RWPE1 (cell line): ENCODE measurements at regions not wholly inside any gene's neighbourhood (a gene's known extent, or its start where the extent isn't known, plus 50 kb on each side); places are given as distances from the start of the nearest gene placed in this dataset.

Source experiments
- CTCF ChIA-PET: fragments of 350-600 bp; sonication (Branson Sonifier 250); formaldehyde crosslinking; extraction: SDS; loops from one replicate; lab custom pipeline; 2021; lab: Yijun Ruan, JAX
- POLR2A ChIA-PET: fragments of 400-600 bp; formaldehyde crosslinking; extraction: SDS; loops from one replicate; lab custom pipeline; 2020; ENCODE audit warnings: antibody characterized with exemption; ENCODE audit not compliant: low non-redundant PET; lab: Yijun Ruan, JAX
- DNase-seq: peaks from one replicate; pipeline ENCODE4 v3.0.0; 2012; ENCODE audit warnings: low spot score
- H3K27ac ChIP-seq: fragments of 450-650 bp; 2 replicates; pipeline ENCODE4 v1.5.1; 2017
- TF ChIP-seq, protein P1 (sequence below): fragments of 450-650 bp; conservative IDR thresholded peaks from 2 replicates; pipeline ENCODE4 v1.5.1; 2017; ENCODE audit warnings: low read depth, mild to moderate bottlenecking

- POLR2A ChIA-PET = no interaction called here
- H3K27ac ChIP-seq = no peak overlapping the region
- CTCF ChIA-PET = no interaction called here
- TF ChIP-seq, protein P1, sequence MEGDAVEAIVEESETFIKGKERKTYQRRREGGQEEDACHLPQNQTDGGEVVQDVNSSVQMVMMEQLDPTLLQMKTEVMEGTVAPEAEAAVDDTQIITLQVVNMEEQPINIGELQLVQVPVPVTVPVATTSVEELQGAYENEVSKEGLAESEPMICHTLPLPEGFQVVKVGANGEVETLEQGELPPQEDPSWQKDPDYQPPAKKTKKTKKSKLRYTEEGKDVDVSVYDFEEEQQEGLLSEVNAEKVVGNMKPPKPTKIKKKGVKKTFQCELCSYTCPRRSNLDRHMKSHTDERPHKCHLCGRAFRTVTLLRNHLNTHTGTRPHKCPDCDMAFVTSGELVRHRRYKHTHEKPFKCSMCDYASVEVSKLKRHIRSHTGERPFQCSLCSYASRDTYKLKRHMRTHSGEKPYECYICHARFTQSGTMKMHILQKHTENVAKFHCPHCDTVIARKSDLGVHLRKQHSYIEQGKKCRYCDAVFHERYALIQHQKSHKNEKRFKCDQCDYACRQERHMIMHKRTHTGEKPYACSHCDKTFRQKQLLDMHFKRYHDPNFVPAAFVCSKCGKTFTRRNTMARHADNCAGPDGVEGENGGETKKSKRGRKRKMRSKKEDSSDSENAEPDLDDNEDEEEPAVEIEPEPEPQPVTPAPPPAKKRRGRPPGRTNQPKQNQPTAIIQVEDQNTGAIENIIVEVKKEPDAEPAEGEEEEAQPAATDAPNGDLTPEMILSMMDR = no peak
- no peak for DNase-seq
Observed at GRCh38 chr11:109584001-109584972, 162.3 kb downstream of the C11orf87 start.

- DNase-seq = no peak
- H3K27ac ChIP-seq = no peak overlapping the region
- ChIA-PET POLR2A (no interaction called here), CTCF (interaction anchor here (0.7 kb wide), 1 partner anchor 83 kb away, joined by 4 read pairs; no protein-coding TSS in a partner anchor)
- TF ChIP-seq, protein P1 = no peak
Observed at GRCh38 chr11:109586789-109587188, 164.8 kb downstream of the C11orf87 start.

DNA sequence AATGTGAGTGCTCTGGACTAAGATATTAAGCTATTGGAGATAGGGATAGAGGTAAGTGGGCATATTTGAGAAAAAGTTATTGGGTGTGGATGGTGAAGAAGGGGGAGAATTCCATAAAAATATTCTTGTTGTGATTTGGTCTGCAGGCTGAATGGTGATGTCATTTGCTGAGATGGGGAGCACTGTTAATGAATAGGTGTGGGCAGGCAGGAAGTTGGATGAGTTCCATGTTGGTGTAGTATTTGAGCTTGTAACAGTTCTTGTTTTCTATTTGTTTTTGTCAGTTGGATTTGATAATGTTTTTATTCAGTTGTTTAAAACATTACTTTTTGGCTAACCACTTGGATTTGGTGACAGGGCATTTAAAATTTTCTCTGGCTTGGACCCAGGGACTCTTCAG is 168.8 kb downstream of the C11orf87 start:
- ChIA-PET POLR2A (no interaction called here), CTCF (no interaction called here)
- no peak overlapping the region for H3K27ac ChIP-seq
- no peak for DNase-seq
- TF ChIP-seq, protein P1 = no peak

DNA sequence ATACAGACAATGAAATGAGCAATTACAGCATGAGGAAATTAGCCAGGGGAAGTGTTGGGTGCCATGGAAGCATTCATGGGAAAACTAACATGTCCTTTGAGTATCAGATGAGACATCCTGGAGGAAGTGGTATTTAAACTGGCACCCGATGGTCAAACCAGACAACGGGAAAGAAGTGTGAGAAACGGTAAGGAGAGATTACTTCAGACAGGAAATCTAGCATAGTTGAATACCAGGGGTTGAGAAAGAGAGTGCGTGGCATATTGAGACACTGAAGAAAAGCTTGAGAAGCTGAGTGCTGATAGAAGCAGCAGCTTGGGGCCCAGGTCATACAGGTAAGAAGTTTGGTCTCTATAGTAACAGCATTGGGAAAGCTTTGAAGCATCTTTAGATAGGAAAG is 175.3 kb downstream of the C11orf87 start:
- CTCF ChIA-PET = interaction anchor here (0.6 kb wide), 1 partner anchor 19 kb away, joined by 3 read pairs; no protein-coding TSS in a partner anchor
- POLR2A ChIA-PET = no interaction called here
- TF ChIP-seq, protein P1 = no peak
- H3K27ac ChIP-seq = no peak overlapping the region
- no peak for DNase-seq

DNA sequence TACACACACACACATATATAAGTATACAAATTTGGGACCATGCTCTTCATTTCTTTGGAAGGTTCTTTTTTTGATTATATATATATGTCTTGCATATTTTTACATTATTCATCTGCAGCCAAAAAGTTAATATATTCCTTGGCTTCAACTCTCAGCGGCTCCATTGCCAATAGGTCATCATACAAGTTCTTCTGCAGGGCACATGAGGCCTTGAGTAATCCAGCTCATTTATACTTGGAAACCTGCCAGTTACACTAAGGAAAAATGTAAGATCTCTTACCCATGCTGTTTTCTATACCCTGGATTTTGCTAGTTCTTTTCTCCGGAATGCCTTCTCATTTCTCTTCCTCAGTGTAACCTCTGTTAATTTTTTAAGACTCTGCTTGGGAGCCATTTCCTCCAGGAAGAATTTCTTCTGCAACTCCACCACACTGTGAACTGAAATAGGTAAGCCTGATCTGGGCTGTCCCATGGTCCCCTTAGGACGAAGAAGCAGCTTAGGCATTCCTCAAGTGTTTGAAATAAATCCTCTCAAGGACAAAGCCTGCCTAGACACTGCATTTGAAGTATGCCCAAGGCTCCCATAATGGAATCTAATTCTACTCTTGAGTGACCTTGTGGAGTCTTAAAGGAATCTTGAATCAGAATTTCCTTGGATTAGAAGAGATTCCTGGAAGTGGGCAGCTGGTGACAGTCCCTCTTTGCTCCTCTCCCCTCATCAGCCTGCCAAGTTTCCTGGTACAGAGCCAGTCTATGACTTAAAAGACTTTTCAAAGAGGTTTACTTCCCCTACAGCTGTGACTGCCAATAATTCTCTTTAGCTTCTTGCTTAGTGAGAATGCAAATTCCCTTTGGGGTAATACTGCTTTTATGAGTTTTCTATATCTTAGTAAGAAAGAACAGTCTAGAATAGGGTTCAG is 182.8 kb downstream of the C11orf87 start:
- TF ChIP-seq, protein P1 = no peak
- DNase-seq = no peak
- no peak overlapping the region for H3K27ac ChIP-seq
- POLR2A ChIA-PET = no interaction called here
- CTCF ChIA-PET = interaction anchor here (0.7 kb wide), 1 partner anchor 104 kb away, joined by 3 read pairs; no protein-coding TSS in a partner anchor

DNA sequence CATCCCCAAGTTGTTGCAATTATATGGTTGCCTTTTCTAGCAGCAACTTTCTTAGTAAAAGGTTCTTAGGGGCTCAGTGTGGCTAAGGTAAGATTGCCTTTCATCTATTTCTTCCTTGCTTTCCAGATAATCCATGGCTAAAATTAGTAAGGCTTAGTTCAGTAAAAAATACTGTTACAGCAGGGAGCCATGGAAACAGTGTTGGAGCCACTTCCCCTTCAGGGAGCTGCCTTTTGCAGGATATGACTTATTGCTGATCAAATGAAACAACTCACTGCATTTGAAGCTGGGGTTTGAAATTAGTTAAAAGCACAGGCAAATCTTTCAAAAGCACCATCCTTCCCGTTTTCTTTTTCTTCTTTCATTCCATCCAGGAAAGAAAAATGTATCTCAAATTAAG is 184.3 kb downstream of the C11orf87 start:
- TF ChIP-seq, protein P1 = no peak
- POLR2A ChIA-PET = no interaction called here
- H3K27ac ChIP-seq = no peak overlapping the region
- CTCF ChIA-PET = no interaction called here
- DNase-seq = no peak
